ENCODE measurements at regions not wholly inside any gene's neighbourhood (a gene's known extent, or its start where the extent isn't known, plus 50 kb on each side); places are given as distances from the start of the nearest gene placed in this dataset.

DNA sequence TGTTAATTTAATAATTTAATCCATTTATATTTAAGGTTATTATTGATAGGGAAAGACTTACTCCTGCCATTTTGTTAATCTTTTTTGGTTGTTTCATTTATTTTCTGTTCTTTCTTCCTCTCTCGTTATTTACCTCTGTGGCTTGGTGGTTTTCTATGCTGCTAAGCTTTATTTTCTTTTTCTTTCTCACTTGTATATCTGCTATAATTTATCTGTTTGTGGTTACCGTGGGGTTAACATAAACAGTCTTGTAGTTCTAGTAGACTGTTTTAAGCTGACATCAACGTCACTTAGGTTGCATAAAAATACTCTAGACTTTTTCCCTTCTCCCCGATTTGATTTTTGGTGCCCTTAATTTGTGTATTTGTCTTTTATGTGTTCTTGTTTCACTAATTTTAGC is 381.3 kb upstream of the SPTLC3 start:
- TF ChIP-seq, protein P1, sequence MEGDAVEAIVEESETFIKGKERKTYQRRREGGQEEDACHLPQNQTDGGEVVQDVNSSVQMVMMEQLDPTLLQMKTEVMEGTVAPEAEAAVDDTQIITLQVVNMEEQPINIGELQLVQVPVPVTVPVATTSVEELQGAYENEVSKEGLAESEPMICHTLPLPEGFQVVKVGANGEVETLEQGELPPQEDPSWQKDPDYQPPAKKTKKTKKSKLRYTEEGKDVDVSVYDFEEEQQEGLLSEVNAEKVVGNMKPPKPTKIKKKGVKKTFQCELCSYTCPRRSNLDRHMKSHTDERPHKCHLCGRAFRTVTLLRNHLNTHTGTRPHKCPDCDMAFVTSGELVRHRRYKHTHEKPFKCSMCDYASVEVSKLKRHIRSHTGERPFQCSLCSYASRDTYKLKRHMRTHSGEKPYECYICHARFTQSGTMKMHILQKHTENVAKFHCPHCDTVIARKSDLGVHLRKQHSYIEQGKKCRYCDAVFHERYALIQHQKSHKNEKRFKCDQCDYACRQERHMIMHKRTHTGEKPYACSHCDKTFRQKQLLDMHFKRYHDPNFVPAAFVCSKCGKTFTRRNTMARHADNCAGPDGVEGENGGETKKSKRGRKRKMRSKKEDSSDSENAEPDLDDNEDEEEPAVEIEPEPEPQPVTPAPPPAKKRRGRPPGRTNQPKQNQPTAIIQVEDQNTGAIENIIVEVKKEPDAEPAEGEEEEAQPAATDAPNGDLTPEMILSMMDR (IDR thresholded peaks at IDR 0.05) = no peak
- TF ChIP-seq POLR2A (IDR thresholded peaks at IDR 0.05) (no peak), EP300 (IDR thresholded peaks at IDR 0.05) (no peak)

Data from tibial nerve (tissue), 4 donors.